CD8-positive, alpha-beta memory T cell (primary cell): ENCODE measurements at regions not wholly inside any gene's neighbourhood (a gene's known extent, or its start where the extent isn't known, plus 50 kb on each side); places are given as distances from the start of the nearest gene placed in this dataset.

ENCODE experiments used
- CTCF ChIA-PET: fragments of 350-600 bp; sonication (Branson Sonifier 250); formaldehyde crosslinking; loops from one replicate; lab custom pipeline; 2021; ENCODE audit warnings: antibody characterized with exemption; lab: Charles Lee
- POLR2A ChIA-PET: fragments of 350-600 bp; sonication (Branson Sonifier 250); formaldehyde crosslinking; loops from one replicate; lab custom pipeline; 2021; ENCODE audit warnings: antibody characterized with exemption; lab: Charles Lee
- DNase-seq, 5 donors: peaks; one replicate each; pipeline versions ENCODE4 v3.0.0 to v3.0.0-alpha.2; 2020 to 2022; ENCODE audit warnings: mixed read lengths in 1 of 5
- H3K27ac ChIP-seq: one replicate; pipeline ENCODE4 v1.7.0; 2013; ENCODE audit warnings: low read depth, mild to moderate bottlenecking, low read length, moderate library complexity
- H3K27me3 ChIP-seq: 2 replicates; pipeline ENCODE4 v1.7.0; 2013; ENCODE audit warnings: low read length, mild to moderate bottlenecking; ENCODE audit not compliant: insufficient read depth, poor library complexity, severe bottlenecking
- H3K36me3 ChIP-seq: 2 replicates; pipeline ENCODE4 v1.7.0; 2013; ENCODE audit warnings: mild to moderate bottlenecking, low read length, moderate library complexity; ENCODE audit not compliant: insufficient read depth
- H3K4me1 ChIP-seq: 2 replicates; pipeline ENCODE4 v1.7.0; 2013; ENCODE audit warnings: mild to moderate bottlenecking, low read length, moderate library complexity; ENCODE audit not compliant: insufficient read depth
- H3K4me3 ChIP-seq: 2 replicates; pipeline ENCODE4 v1.7.0; 2013; ENCODE audit warnings: mild to moderate bottlenecking, low read length
- H3K9me3 ChIP-seq: 2 replicates; pipeline ENCODE4 v1.7.0; 2013; ENCODE audit warnings: mild to moderate bottlenecking, low read length
- H3K27ac Mint-ChIP-seq, 8 donors: one replicate each; pipeline ENCODE4 v1.8.0; 2020 to 2021; ENCODE audit warnings: mixed read lengths in 8 of 8, mild to moderate bottlenecking in 6 of 8, inconsistent platforms in 3 of 8, moderate library complexity in 3 of 8
- H3K27me3 Mint-ChIP-seq, 2 donors: one replicate each; pipeline ENCODE4 v1.8.0; 2020 to 2021; ENCODE audit warnings: mixed read lengths in 2 of 2, mild to moderate bottlenecking in 1 of 2, moderate library complexity in 1 of 2
- H3K36me3 Mint-ChIP-seq, 3 donors: one replicate each; pipeline ENCODE4 v1.8.0; 2020 to 2021; ENCODE audit warnings: mixed read lengths in 3 of 3, inconsistent platforms in 1 of 3, mild to moderate bottlenecking in 1 of 3
- H3K4me1 Mint-ChIP-seq, 3 donors: one replicate each; pipeline ENCODE4 v1.8.0; 2020 to 2021; ENCODE audit warnings: mixed read lengths in 3 of 3, inconsistent platforms in 1 of 3, mild to moderate bottlenecking in 1 of 3
- H3K4me3 Mint-ChIP-seq, 7 donors: one replicate each; pipeline ENCODE4 v1.8.0; 2020 to 2021; ENCODE audit warnings: mixed read lengths in 7 of 7, mild to moderate bottlenecking in 6 of 7, moderate library complexity in 4 of 7, inconsistent platforms in 2 of 7
- H3K9me3 Mint-ChIP-seq, 5 donors: one replicate each; pipeline ENCODE4 v1.8.0; 2020 to 2022; ENCODE audit warnings: mixed read lengths in 5 of 5, mild to moderate bottlenecking in 3 of 5, moderate library complexity in 2 of 5, inconsistent platforms in 1 of 5

- H3K9me3 Mint-ChIP-seq: peaks cover 0 to 7% (median 0%) of the 10 kb centered on the region in 5 donors
- ChIA-PET POLR2A (no interaction called here), CTCF (no interaction called here)
- peaks cover 2 to 3% (median 2%) of the 10 kb centered on the region in 3 donors for H3K4me1 Mint-ChIP-seq
- no peak overlapping the region for H3K4me3 ChIP-seq
- H3K36me3 Mint-ChIP-seq: no peaks in the 10 kb centered on the region
- no peaks in the 10 kb centered on the region for H3K36me3 ChIP-seq
- H3K9me3 ChIP-seq: no peaks in the 10 kb centered on the region
- no peak for DNase-seq
- no peaks in the 10 kb centered on the region for H3K4me1 ChIP-seq
- no peak overlapping the region for H3K27ac ChIP-seq
- H3K4me3 Mint-ChIP-seq: no peak overlapping the region
- peaks cover 4 to 8% of the 10 kb centered on the region in 2 donors for H3K27me3 Mint-ChIP-seq
- H3K27me3 ChIP-seq: no peaks in the 10 kb centered on the region
- no peak overlapping the region for H3K27ac Mint-ChIP-seq
Observed at GRCh38 chr4:36556984-36557383, 275.6 kb downstream of the DTHD1 start.

- Histone ChIP-seq H3K27me3 (no peaks in the 10 kb centered on the region), H3K27ac (no peak overlapping the region), H3K4me1 (no peaks in the 10 kb centered on the region), H3K9me3 (no peaks in the 10 kb centered on the region), H3K36me3 (no peaks in the 10 kb centered on the region), H3K4me3 (no peak overlapping the region)
- peaks cover 8 to 17% of the 10 kb centered on the region in 2 donors for H3K27me3 Mint-ChIP-seq
- CTCF ChIA-PET: no interaction called here
- H3K4me1 Mint-ChIP-seq: no peaks in the 10 kb centered on the region
- no peak overlapping the region for H3K4me3 Mint-ChIP-seq
- DNase-seq: peak in 1 of 5 donors; percentile 27
- peaks cover 0 to 6% (median 0%) of the 10 kb centered on the region in 5 donors for H3K9me3 Mint-ChIP-seq
- H3K27ac Mint-ChIP-seq: no peak overlapping the region
- H3K36me3 Mint-ChIP-seq: no peaks in the 10 kb centered on the region
- POLR2A ChIA-PET: no interaction called here
Observed at GRCh38 chr4:36568575-36568974, 287.2 kb downstream of the DTHD1 start.

- CTCF ChIA-PET: no interaction called here
- no peaks in the 10 kb centered on the region for H3K9me3 ChIP-seq
- H3K27ac Mint-ChIP-seq: no peak overlapping the region
- peaks cover 0 to 19% (median 11%) of the 10 kb centered on the region in 5 donors for H3K9me3 Mint-ChIP-seq
- H3K4me3 Mint-ChIP-seq: no peak overlapping the region
- H3K4me1 Mint-ChIP-seq: no peaks in the 10 kb centered on the region
- no peaks in the 10 kb centered on the region for H3K36me3 ChIP-seq
- H3K27me3 ChIP-seq: no peaks in the 10 kb centered on the region
- POLR2A ChIA-PET: no interaction called here
- no peaks in the 10 kb centered on the region for H3K4me1 ChIP-seq
- H3K4me3 ChIP-seq: no peak overlapping the region
- peaks cover 7 to 14% of the 10 kb centered on the region in 2 donors for H3K27me3 Mint-ChIP-seq
- no peaks in the 10 kb centered on the region for H3K36me3 Mint-ChIP-seq
- no peak for DNase-seq
- no peak overlapping the region for H3K27ac ChIP-seq
Observed at GRCh38 chr4:36573441-36573840, 292.0 kb downstream of the DTHD1 start.

GRCh38 chr4:36574816-36575215, 293.4 kb downstream of the DTHD1 start:
- H3K27me3 Mint-ChIP-seq: peaks cover 3% of the 10 kb centered on the region in 2 donors
- Histone ChIP-seq H3K9me3 (no peaks in the 10 kb centered on the region), H3K4me1 (no peaks in the 10 kb centered on the region), H3K27ac (no peak overlapping the region), H3K36me3 (no peaks in the 10 kb centered on the region), H3K27me3 (no peaks in the 10 kb centered on the region), H3K4me3 (no peak overlapping the region)
- ChIA-PET CTCF (no interaction called here), POLR2A (no interaction called here)
- H3K4me3 Mint-ChIP-seq: no peak overlapping the region
- peaks cover 0 to 19% (median 11%) of the 10 kb centered on the region in 5 donors for H3K9me3 Mint-ChIP-seq
- H3K4me1 Mint-ChIP-seq: no peaks in the 10 kb centered on the region
- DNase-seq: no peak
- no peaks in the 10 kb centered on the region for H3K36me3 Mint-ChIP-seq
- no peak overlapping the region for H3K27ac Mint-ChIP-seq

- peaks cover 0 to 4% (median 0%) of the 10 kb centered on the region in 5 donors for H3K9me3 Mint-ChIP-seq
- H3K9me3 ChIP-seq: no peaks in the 10 kb centered on the region
- H3K4me1 ChIP-seq: no peaks in the 10 kb centered on the region
- no peaks in the 10 kb centered on the region for H3K36me3 ChIP-seq
- H3K36me3 Mint-ChIP-seq: no peaks in the 10 kb centered on the region
- H3K4me3 ChIP-seq: no peak overlapping the region
- ChIA-PET CTCF (no interaction called here), POLR2A (no interaction called here)
- no peak overlapping the region for H3K27ac ChIP-seq
- H3K27me3 Mint-ChIP-seq: no peaks in the 10 kb centered on the region
- H3K4me1 Mint-ChIP-seq: no peaks in the 10 kb centered on the region
- no peak overlapping the region for H3K4me3 Mint-ChIP-seq
- H3K27ac Mint-ChIP-seq: no peak overlapping the region
- no peaks in the 10 kb centered on the region for H3K27me3 ChIP-seq
- no peak for DNase-seq
Observed at GRCh38 chr4:36582198-36582597, 300.8 kb downstream of the DTHD1 start.

GRCh38 chr4:36587909-36588472, 306.6 kb downstream of the DTHD1 start:
- CTCF ChIA-PET: no interaction called here
- peaks cover 3 to 17% (median 4%) of the 10 kb centered on the region in 5 donors for H3K9me3 Mint-ChIP-seq
- H3K9me3 ChIP-seq: no peaks in the 10 kb centered on the region
- no peak overlapping the region for H3K4me3 ChIP-seq
- no peak overlapping the region for H3K27ac Mint-ChIP-seq
- no peaks in the 10 kb centered on the region for H3K4me1 ChIP-seq
- DNase-seq: no peak
- no peaks in the 10 kb centered on the region for H3K27me3 ChIP-seq
- no peaks in the 10 kb centered on the region for H3K4me1 Mint-ChIP-seq
- POLR2A ChIA-PET: no interaction called here
- H3K27me3 Mint-ChIP-seq: peaks cover 2 to 4% of the 10 kb centered on the region in 2 donors
- H3K36me3 Mint-ChIP-seq: peaks cover 0 to 3% (median 0%) of the 10 kb centered on the region in 3 donors
- no peak overlapping the region for H3K4me3 Mint-ChIP-seq
- no peaks in the 10 kb centered on the region for H3K36me3 ChIP-seq
- no peak overlapping the region for H3K27ac ChIP-seq

GRCh38 chr4:36590343-36590742, 308.9 kb downstream of the DTHD1 start:
- H3K4me1 ChIP-seq: no peaks in the 10 kb centered on the region
- peaks cover 0 to 3% (median 0%) of the 10 kb centered on the region in 3 donors for H3K36me3 Mint-ChIP-seq
- no peak for DNase-seq
- no peaks in the 10 kb centered on the region for H3K27me3 ChIP-seq
- peaks cover 2 to 4% of the 10 kb centered on the region in 2 donors for H3K27me3 Mint-ChIP-seq
- no peak overlapping the region for H3K4me3 ChIP-seq
- H3K36me3 ChIP-seq: no peaks in the 10 kb centered on the region
- peaks cover 3 to 21% (median 4%) of the 10 kb centered on the region in 5 donors for H3K9me3 Mint-ChIP-seq
- no peaks in the 10 kb centered on the region for H3K9me3 ChIP-seq
- no peak overlapping the region for H3K27ac Mint-ChIP-seq
- POLR2A ChIA-PET: no interaction called here
- no peaks in the 10 kb centered on the region for H3K4me1 Mint-ChIP-seq
- H3K27ac ChIP-seq: no peak overlapping the region
- no peak overlapping the region for H3K4me3 Mint-ChIP-seq
- CTCF ChIA-PET: no interaction called here

- no peaks in the 10 kb centered on the region for H3K9me3 ChIP-seq
- H3K27ac ChIP-seq: no peak overlapping the region
- POLR2A ChIA-PET: no interaction called here
- Mint-ChIP-seq H3K4me1 (no peaks in the 10 kb centered on the region), H3K27ac (no peak overlapping the region), H3K36me3 (no peaks in the 10 kb centered on the region), H3K27me3 (no peaks in the 10 kb centered on the region), H3K4me3 (no peak overlapping the region), H3K9me3 (peaks cover 0 to 9% (median 0%) of the 10 kb centered on the region in 5 donors)
- no peak for DNase-seq
- H3K36me3 ChIP-seq: no peaks in the 10 kb centered on the region
- H3K4me3 ChIP-seq: no peak overlapping the region
- no peaks in the 10 kb centered on the region for H3K4me1 ChIP-seq
- no peaks in the 10 kb centered on the region for H3K27me3 ChIP-seq
- CTCF ChIA-PET: no interaction called here
Observed at GRCh38 chr4:36601864-36602495, 320.6 kb downstream of the DTHD1 start.
